GM18861 (cell line): ENCODE measurements at regions not wholly inside any gene's neighbourhood (a gene's known extent, or its start where the extent isn't known, plus 50 kb on each side); places are given as distances from the start of the nearest gene placed in this dataset.

ENCODE experiments used
- ATAC-seq: cut with Tn5 transposase; IDR thresholded peaks from one replicate; pipeline ENCODE4 v1.9.1; 2021; ENCODE audit not compliant: unreplicated experiment

- ATAC-seq: no peak
Observed at GRCh38 chr15:69505956-69506556, 53.4 kb downstream of the RPLP1 start.

- no peak for ATAC-seq
Observed at GRCh38 chr15:69508659-69509058, 56.0 kb downstream of the RPLP1 start.

- no peak for ATAC-seq
Observed at GRCh38 chr15:69509131-69509530, 56.5 kb downstream of the RPLP1 start.

GRCh38 chr15:69510556-69510955 is 57.9 kb downstream of the RPLP1 start:
- ATAC-seq: no peak

- no peak for ATAC-seq
Observed at GRCh38 chr15:69511015-69511414, 58.4 kb downstream of the RPLP1 start.

GRCh38 chr15:69511716-69512340 is 59.2 kb downstream of the RPLP1 start:
- ATAC-seq: no peak

GRCh38 chr15:69513450-69513960 is 60.9 kb downstream of the RPLP1 start:
- ATAC-seq: no peak

- no peak for ATAC-seq
Observed at GRCh38 chr15:69513986-69514385, 61.4 kb downstream of the RPLP1 start.

GRCh38 chr15:69515508-69515907 is 62.9 kb downstream of the RPLP1 start:
- no peak for ATAC-seq

GRCh38 chr15:69515926-69516325 is 63.3 kb downstream of the RPLP1 start:
- no peak for ATAC-seq

GRCh38 chr15:69517052-69517451 is 64.4 kb downstream of the RPLP1 start:
- no peak for ATAC-seq

GRCh38 chr15:69518806-69519205 is 66.2 kb downstream of the RPLP1 start:
- no peak for ATAC-seq

- no peak for ATAC-seq
Observed at GRCh38 chr15:69520067-69520466, 67.4 kb downstream of the RPLP1 start.

GRCh38 chr15:69522361-69522760 is 69.7 kb downstream of the RPLP1 start:
- no peak for ATAC-seq

GRCh38 chr15:69523010-69524001 is 70.7 kb downstream of the RPLP1 start:
- no peak for ATAC-seq

GRCh38 chr15:69524296-69524695 is 71.7 kb downstream of the RPLP1 start:
- ATAC-seq: no peak

GRCh38 chr15:69524814-69525213 is 72.2 kb downstream of the RPLP1 start:
- ATAC-seq: no peak

GRCh38 chr15:69525543-69525942 is 72.9 kb downstream of the RPLP1 start:
- ATAC-seq: no peak

GRCh38 chr15:69526081-69527061 is 73.8 kb downstream of the RPLP1 start:
- ATAC-seq: no peak

GRCh38 chr15:69529141-69529540 is 76.5 kb downstream of the RPLP1 start:
- no peak for ATAC-seq
